ENCODE measurements at regions not wholly inside any gene's neighbourhood (a gene's known extent, or its start where the extent isn't known, plus 50 kb on each side); places are given as distances from the start of the nearest gene placed in this dataset.

GRCh38 chr19:28504727-28505126, 708.2 kb downstream of the UQCRFS1 start:
- DNase-seq (ENCODE audit: low spot score): no peak

GRCh38 chr19:28504139-28504538, 708.8 kb downstream of the UQCRFS1 start:
- DNase-seq (ENCODE audit: low spot score): no peak

DNA sequence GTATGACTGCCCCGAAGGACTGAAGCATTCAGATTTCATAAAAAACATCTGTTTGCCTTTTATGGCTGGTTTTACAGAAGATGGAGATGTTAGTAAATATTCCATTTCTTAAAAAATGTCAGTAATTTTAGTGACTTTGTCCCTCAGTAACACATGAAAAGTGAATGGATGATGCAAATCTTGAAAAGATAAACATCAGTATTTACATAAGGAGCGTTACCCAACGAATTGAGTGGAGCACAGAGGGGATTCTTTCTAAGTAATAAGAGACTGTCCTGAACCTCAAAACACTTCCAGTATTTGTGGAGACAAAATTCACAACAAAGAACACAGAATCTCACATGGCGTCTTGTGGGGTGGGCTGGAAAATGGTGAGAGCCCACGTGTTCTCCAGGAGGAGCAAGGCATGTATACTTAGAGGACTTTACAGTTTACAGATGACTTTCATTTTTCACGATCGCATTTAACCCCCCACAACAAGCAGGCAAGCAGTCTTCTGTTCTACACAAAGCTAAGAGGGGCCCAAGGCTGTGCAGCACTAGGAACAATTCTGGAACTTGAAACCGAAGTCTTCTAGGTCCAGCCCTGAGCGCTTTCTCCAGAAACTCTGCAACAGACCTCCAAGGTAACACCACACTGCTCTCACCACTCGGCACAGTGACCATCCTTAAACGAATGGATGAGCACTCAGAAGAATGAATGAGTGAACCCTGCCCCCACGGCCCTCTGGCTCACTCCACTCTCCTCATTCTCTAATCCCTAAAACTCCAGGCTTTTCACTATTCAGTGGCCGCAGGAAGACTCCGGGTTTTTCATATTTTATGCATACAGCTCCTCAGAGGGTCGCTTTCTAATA, 709.8 kb downstream of the UQCRFS1 start:
- no peak for DNase-seq (ENCODE audit: low spot score)

- DNase-seq (ENCODE audit: low spot score): no peak
Observed at GRCh38 chr19:28501976-28502375, 711.0 kb downstream of the UQCRFS1 start.

- DNase-seq (ENCODE audit: low spot score): no peak
Observed at GRCh38 chr19:28500982-28501630, 711.8 kb downstream of the UQCRFS1 start.

- DNase-seq (ENCODE audit: low spot score): no peak
Observed at GRCh38 chr19:28500296-28500695, 712.7 kb downstream of the UQCRFS1 start.

GRCh38 chr19:28498404-28498976, 714.5 kb downstream of the UQCRFS1 start:
- no peak for DNase-seq (ENCODE audit: low spot score)

GRCh38 chr19:28497887-28498286, 715.1 kb downstream of the UQCRFS1 start:
- no peak for DNase-seq (ENCODE audit: low spot score)

GRCh38 chr19:28497137-28497536, 715.8 kb downstream of the UQCRFS1 start:
- DNase-seq (ENCODE audit: low spot score): no peak

DNA sequence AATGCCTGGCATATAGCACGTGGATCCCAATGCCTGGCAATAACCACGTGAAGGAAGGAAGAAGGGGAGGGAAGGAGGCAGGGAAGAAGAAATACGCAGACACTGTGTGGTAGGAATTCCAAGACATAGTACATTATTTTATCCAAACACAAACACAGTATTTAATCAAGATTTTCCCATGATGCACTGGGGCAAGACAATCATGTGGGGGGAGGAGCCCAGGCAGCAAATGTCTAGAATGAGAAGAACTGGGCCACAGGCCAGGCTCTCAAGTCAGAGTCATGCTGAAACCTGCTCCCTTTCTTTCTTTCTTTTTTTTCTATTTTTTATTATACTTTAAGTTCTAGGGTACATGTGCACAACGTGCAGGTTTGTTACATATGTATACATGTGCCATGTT, 717.9 kb downstream of the UQCRFS1 start:
- no peak for DNase-seq (ENCODE audit: low spot score)

DNA sequence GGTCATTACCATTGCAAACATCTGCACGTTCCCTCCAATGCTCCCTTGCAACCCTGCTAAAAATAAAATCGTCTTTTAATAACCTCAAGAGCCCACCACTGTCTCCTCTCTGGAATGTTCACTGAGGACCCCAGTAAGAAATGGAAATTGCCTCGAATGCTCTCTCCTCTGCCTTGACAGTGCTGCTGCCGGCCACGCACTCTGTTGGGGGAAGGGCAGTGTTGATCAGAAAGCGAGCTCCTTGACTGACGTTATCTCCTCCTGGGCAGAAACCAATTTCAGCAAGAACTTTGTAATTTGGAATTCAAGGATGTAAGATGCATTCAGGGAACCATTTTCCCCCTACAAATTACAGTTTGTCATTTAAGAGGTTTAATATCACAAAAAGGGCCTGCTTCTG, 718.5 kb downstream of the UQCRFS1 start:
- no peak for DNase-seq (ENCODE audit: low spot score)

GRCh38 chr19:28493884-28494283, 719.1 kb downstream of the UQCRFS1 start:
- DNase-seq (ENCODE audit: low spot score): no peak

GRCh38 chr19:28492621-28493020, 720.3 kb downstream of the UQCRFS1 start:
- no peak for DNase-seq (ENCODE audit: low spot score)

DNA sequence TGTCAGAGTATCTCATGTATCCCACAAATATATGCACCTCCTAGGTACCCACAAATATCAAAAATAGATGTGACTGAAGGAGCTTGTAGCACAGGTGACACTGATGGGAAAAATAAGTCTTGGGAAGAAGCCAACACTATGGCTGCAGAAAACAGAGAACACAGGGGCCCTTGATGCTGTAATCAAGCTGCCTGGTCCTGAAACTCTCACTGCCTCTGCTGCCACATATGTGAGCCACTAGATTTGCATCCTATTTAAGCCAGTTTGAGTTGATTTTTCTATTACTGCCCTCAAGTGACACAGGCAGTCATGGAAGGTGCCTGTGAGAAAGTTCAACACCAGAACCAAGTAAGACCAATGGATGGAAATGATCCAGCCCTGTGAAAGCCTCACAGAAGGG, 720.8 kb downstream of the UQCRFS1 start:
- DNase-seq (ENCODE audit: low spot score): no peak

DNA sequence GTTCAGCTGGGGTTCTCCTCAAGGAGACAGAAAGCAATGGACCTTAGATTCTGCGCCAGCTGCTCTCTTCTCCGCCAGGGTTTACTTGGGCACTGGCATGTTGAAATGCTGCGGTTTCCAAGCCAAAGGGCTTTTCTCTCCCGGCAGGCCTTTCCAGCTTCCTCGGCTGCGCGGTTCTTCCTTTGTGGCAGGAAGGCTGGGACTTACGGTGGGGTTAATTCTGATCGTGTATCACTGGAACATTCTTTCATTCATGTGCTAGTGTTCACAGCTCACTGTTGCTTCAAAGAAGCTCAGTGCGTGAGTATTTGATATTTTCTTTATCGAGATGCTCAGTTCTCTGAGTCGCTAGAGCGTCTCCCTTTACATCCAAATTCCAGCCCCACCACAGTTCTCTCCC, 723.2 kb downstream of the UQCRFS1 start:
- DNase-seq (ENCODE audit: low spot score): no peak

DNA sequence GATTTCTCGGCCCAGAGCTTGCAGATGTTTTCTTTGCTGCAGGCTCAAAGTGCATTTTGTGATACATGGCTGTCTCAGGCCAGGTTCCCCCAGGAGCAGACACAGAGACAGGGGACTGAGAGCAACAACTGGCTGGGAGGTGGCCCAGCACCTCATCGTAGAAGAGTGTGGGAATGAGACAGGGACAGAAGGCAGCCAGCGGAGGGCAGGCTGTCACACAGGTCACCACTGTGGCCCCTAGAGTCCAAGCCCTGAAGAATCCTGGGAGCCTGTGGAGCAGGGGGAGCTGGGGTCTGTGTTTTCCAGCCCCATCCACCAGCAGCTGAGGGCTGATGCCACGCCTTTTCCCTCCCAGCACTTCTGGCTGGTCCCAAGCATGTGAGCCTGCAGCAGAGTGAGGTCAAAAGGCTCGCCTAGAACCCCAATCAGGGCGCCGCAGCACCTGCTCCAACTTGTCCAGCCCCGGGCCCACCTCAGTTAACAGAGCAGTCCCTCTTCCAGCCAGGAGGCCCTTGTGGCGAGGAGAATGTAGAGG, 723.8 kb downstream of the UQCRFS1 start:
- no peak for DNase-seq (ENCODE audit: low spot score)

GRCh38 chr19:28487999-28488398, 725.0 kb downstream of the UQCRFS1 start:
- no peak for DNase-seq (ENCODE audit: low spot score)

DNA sequence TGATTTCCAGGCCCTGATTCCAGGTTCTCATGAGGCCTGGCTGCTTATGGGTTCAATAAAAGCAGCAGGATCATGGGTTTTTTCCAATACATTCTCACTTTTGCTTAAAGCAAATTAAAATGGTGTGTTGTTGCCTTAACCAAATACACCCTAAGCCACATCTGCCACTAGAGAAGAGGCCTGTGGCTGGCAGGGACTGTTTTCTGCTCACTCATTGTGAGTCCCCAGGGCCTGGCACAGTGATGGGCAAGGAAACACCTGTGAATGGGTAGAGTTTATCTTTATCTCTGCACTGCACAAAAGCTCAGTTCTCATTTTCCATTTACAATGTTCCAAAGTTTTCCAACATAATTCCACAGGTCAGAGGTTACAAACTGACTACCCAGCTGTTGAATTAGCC, 726.0 kb downstream of the UQCRFS1 start:
- no peak for DNase-seq (ENCODE audit: low spot score)

GRCh38 chr19:28486473-28486872, 726.5 kb downstream of the UQCRFS1 start:
- no peak for DNase-seq (ENCODE audit: low spot score)

DNA sequence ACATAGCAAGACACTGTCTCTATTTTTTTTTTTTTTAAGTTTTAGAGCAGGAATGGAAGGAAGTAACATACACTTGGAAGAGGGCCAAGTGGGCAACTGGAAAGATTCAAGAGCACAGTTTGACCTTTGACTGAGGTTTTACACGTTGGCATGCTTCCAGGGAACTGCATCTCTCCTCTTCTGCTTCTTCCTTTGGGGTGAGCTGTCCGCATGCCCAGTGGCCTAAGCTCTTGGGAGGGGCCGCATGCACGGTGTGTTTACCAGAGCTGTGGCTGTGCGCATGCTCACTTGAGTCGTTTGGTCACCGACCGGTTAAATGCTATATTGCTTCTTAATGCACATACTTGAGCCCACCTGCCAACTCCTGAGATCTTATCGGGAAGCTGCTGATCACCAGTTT, 727.7 kb downstream of the UQCRFS1 start:
- DNase-seq (ENCODE audit: low spot score): no peak

DNA sequence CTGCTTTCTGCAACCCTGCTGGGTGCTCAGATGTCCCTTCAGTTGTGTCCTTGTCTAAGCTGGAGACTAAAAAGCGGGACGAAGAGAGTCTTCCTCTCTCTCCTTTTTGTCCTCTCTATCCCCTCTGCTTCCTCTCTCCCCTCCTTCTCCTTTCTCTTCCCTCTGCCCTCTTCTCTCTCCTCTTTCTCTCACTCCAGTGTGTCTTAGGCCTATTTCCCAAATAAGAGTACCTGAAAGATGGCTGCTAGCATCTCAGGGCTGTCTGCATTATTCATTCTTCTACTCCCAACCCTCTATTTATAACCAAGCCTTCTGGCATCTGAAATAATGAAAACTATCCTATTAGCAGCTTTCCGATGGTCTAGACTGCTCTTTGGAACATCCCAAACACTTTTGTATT, 729.8 kb downstream of the UQCRFS1 start:
- DNase-seq (ENCODE audit: low spot score): no peak

DNA sequence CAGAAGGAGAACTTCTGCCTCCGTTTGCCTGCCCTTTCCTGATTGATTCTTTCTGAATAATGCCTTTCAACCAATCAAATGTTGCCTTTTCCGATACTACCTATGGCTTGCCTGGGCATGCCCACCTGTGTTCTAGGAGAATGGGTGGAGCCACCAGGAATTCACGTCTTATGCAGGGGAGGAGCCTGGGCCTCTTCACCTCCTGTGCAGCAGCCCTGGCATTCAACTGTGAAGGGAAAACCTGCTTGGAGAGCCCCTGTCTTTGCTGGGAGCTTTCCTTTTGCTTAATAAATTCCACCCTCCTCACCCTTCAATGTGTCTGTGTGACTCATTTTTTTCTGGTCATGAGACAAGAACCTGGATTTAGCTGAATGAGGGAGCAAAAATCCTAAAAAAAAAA, 730.7 kb downstream of the UQCRFS1 start:
- no peak for DNase-seq (ENCODE audit: low spot score)

DNA sequence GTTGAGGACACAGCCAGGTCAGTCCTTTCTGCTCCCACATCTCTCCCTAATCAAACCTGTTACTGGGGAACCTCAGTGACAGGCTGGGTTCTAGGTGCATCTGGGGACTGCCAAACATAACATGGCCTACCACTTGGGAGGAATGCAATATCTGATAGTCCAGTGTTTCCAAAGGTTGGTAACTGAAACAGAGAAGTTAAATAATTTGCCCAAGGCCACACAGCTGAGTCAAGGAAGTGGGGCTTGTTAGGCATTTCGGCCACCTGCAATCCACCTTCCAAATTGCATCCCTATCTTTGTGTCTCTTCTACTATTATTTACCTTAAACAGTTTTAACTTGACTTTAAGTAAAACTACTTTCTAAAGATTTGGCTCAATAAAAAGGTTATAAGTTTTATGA, 731.3 kb downstream of the UQCRFS1 start:
- DNase-seq (ENCODE audit: low spot score): no peak

All from hematopoietic multipotent progenitor cell treated with erythropoietin and hydrocortisone succinate and interleukin-3 and kit ligand, for 17 days (in vitro differentiated cells).